Body of pancreas (tissue), 4 donors: ENCODE measurements at regions not wholly inside any gene's neighbourhood (a gene's known extent, or its start where the extent isn't known, plus 50 kb on each side); places are given as distances from the start of the nearest gene placed in this dataset.
A peak's percentile ranks its signal among the peaks of the same experiment; 100 is the strongest.
"Not testable (repeated sequence)": the region's sequence is repeated elsewhere in the genome, so short reads cannot be mapped to it uniquely, and the experiment has no call there.

Experiments used
- ATAC-seq: fragments of 150-250 bp; one replicate; pipeline ENCODE4 v1.9.1; 2016
- DNase-seq, 4 donors: peaks; one replicate each; pipeline ENCODE4 v3.0.0-alpha.2; 2019
- H3K27ac ChIP-seq, 4 donors: fragments of 200-600 bp; sonication (generic); 1 replicate in 3 of 4; 2 replicates in 1 of 4; pipeline versions ENCODE4 v1.5.1 to v1.6.1; 2016 to 2019; ENCODE audit warnings: mild to moderate bottlenecking in 1 of 4, mixed read lengths in 1 of 4, moderate library complexity in 1 of 4
- H3K27me3 ChIP-seq, 2 donors: fragments of 200-600 bp; sonication (generic); one replicate each; pipeline ENCODE4 v1.6.0; 2016; ENCODE audit warnings: mild to moderate bottlenecking in 1 of 2
- H3K36me3 ChIP-seq, 2 donors: fragments of 200-600 bp; sonication (generic); replicated peaks in 1 of 2; 2 replicates each; pipeline ENCODE4 v1.5.1; 2016; ENCODE audit warnings: low read depth in 2 of 2; ENCODE audit not compliant: insufficient read depth in 1 of 2
- H3K4me1 ChIP-seq: fragments of 200-600 bp; sonication (generic); one replicate; pipeline ENCODE4 v1.6.0; 2016
- H3K4me3 ChIP-seq, 2 donors: fragments of 200-600 bp; sonication (generic); 1 replicate in 1 of 2; 2 replicates in 1 of 2; pipeline ENCODE4 v1.5.1; 2016 to 2019
- H3K9me3 ChIP-seq, 3 donors: fragments of 200-600 bp; sonication (generic); 1 replicate in 2 of 3; 2 replicates in 1 of 3; pipeline ENCODE4 v1.5.1; 2016
- CTCF ChIP-seq, 7 experiments: fragments of 450-650 bp in 4 of 7; fragments of 200-600 bp in 3 of 7; sonication (generic) in 3 of 7; IDR thresholded peaks; one replicate each; pipeline ENCODE4 v1.5.1; 2016 to 2019; ENCODE audit warnings: antibody characterized with exemption in 7 of 7
- POLR2A ChIP-seq, 3 donors: fragments of 450-650 bp; IDR thresholded peaks; one replicate each; pipeline ENCODE4 v1.6.1; 2016; ENCODE audit warnings: antibody characterized with exemption in 3 of 3, mild to moderate bottlenecking in 2 of 3
- WGBS, 2 donors: methylation state at CpG; one replicate each; pipeline ENCODE4 v1.1.5; 2017; 5-methylcytosine and 5-hydroxymethylcytosine counted together
- intact Hi-C: fragments of 100-400 bp; cut with DNase I; formaldehyde crosslinking; loops from one replicate; pipeline ENCODE4 v1.15.1; 2023

DNA sequence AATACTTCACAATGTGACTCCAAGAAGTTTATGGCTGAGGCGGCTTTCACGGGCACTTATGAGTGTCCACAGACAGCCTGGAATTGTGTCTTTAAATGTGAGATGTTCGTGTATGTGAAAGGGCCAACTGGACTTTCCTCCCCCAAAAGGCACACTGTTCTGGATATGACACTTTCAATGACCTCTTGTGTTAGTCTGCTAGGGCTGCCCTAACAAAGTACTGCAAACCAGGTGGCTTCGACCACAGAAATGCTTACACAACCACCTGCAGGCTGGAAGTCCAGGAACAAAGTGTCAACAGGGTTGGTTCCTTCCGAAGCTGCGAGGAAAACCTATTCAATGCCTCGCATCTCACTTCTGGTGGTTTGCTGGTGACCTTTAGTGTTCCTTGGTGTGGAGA is 281.7 kb downstream of the ANAPC1 start:
- DNase-seq, intact Hi-C loops, H3K4me3 ChIP-seq, H3K9me3 ChIP-seq, H3K27ac ChIP-seq, H3K27me3 ChIP-seq, H3K36me3 ChIP-seq, H3K4me1 ChIP-seq, ATAC-seq: not testable (repeated sequence)
- WGBS, 2 donors, result 40% methylated on average over 1 of the region's 7 CpGs; no CpG with 5 or more reads in 1 of the 2 donors

DNA sequence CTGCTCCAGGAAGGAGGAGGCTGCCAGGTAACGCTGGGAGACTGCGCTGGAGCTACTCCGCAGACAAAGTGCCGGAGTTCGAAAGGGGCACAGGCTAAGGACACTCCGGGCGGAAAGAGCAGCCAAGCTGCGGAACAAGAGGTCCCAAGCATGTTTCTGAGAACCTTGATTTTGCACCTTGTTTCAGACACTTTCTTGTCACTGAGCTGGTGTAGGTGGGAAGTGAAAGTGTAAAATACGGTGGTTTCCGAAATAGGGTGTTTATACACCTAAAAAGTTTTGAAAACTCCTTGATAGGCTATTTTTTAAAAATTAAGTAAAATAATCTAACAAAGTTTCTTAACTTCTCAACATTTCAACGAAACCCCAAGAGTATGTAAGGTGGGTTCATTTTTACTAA is 278.2 kb downstream of the ANAPC1 start:
- WGBS, 2 donors, result 86 to 97% methylated on average over 2 to 7 of the region's 11 CpGs
- H3K36me3 ChIP-seq, H3K4me3 ChIP-seq, H3K27ac ChIP-seq, H3K9me3 ChIP-seq, H3K27me3 ChIP-seq, DNase-seq, intact Hi-C loops, H3K4me1 ChIP-seq, ATAC-seq: not testable (repeated sequence)

- H3K4me3 ChIP-seq, intact Hi-C loops, H3K27ac ChIP-seq, H3K36me3 ChIP-seq, H3K4me1 ChIP-seq, H3K9me3 ChIP-seq, DNase-seq, ATAC-seq, H3K27me3 ChIP-seq: not testable (repeated sequence)
- WGBS, 2 donors, result no CpG with 5 or more reads among the region's 1 CpG
These were observed 277.4 kb downstream of the ANAPC1 start for GRCh38 chr2:111606632-111607031.

- 67 to 80% methylated on average over 1 of the region's 5 CpGs for WGBS, 2 donors
- H3K4me1 ChIP-seq, H3K9me3 ChIP-seq, H3K36me3 ChIP-seq, H3K27me3 ChIP-seq, ATAC-seq, H3K27ac ChIP-seq, DNase-seq, H3K4me3 ChIP-seq, intact Hi-C loops: not testable (repeated sequence)
These were observed 274.7 kb downstream of the ANAPC1 start for GRCh38 chr2:111609146-111609844.

GRCh38 chr2:111610035-111610434 is 274.0 kb downstream of the ANAPC1 start:
- H3K9me3 ChIP-seq, H3K4me1 ChIP-seq, intact Hi-C loops, H3K36me3 ChIP-seq, ATAC-seq, H3K27me3 ChIP-seq, DNase-seq, H3K27ac ChIP-seq, H3K4me3 ChIP-seq: not testable (repeated sequence)
- 73 to 81% methylated on average over 1 of the region's 2 CpGs for WGBS, 2 donors

- H3K9me3 ChIP-seq, result no peaks in the 10 kb centered on the region
- no peaks in the 10 kb centered on the region for H3K27me3 ChIP-seq
- DNase-seq (no peak), ATAC-seq (no peak)
- no peak for TF ChIP-seq CTCF (IDR thresholded peaks at IDR 0.05)
- TF ChIP-seq POLR2A (IDR thresholded peaks at IDR 0.05), result no peak
- H3K4me3 ChIP-seq, result no peak overlapping the region
- no peaks in the 10 kb centered on the region for H3K36me3 ChIP-seq
- intact Hi-C loops, result no loop called here
- no peaks in the 10 kb centered on the region for H3K4me1 ChIP-seq
- H3K27ac ChIP-seq, result no peak overlapping the region
- 74 to 82% methylated on average over 3 to 8 of the region's 8 CpGs for WGBS, 2 donors
These were observed 267.3 kb downstream of the ANAPC1 start for GRCh38 chr2:111616651-111617218.

DNA sequence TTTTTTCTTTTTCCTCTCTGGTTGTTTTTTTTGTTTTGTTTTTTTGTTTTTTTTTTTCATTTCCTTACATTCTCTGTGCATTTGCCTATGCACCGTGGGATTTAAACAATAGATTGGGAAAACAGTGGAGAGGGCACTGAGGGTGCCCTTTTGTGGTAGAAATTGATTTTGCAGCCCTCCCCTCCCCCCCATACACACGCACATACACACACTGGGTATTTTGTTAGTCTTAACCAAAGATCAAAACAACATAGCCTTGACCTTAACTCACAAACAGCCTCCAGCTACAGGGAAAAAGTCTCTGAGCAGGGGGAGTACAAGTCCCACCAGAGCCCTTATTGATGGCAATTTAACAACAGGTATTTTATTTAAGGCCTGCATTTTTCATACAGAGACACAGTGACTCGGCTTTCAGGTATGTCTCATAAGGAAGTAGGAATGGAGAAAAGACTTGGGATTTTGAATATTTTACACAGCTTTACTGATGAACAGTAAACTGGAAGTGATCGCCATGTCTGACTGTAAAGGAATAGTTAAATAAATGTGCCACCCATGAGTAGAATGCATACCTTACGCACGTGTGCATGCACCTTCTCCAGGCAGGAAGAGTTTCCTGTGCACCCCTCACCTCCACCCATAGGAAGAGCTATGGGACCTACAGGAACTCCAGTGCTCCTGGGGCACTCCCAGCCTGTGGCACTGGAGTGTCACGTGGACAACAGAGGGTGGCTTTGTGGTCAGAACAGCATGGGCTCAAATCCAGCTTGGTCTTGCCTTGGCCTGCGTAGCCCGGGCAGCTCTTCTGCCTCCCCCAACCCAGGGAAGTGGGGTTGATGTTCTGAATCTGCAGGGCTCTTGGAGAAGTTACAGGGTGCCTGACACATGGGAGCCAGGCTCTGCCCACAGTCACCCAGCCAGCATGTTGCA is 266.4 kb downstream of the ANAPC1 start:
- no peak overlapping the region for H3K4me3 ChIP-seq
- no peak overlapping the region for H3K27ac ChIP-seq
- TF ChIP-seq POLR2A (IDR thresholded peaks at IDR 0.05), result no peak
- TF ChIP-seq CTCF (IDR thresholded peaks at IDR 0.05), result no peak
- intact Hi-C loops, result no loop called here
- WGBS, 2 donors, result 51 to 60% methylated on average over 8 to 9 of the region's 9 CpGs
- no peaks in the 10 kb centered on the region for H3K4me1 ChIP-seq
- DNase-seq (peak in 1 of 4 donors; percentile 20), ATAC-seq (no peak)
- no peaks in the 10 kb centered on the region for H3K27me3 ChIP-seq
- no peaks in the 10 kb centered on the region for H3K9me3 ChIP-seq
- no peaks in the 10 kb centered on the region for H3K36me3 ChIP-seq
